HepG2 (cell line): ENCODE measurements at regions not wholly inside any gene's neighbourhood (a gene's known extent, or its start where the extent isn't known, plus 50 kb on each side); places are given as distances from the start of the nearest gene placed in this dataset.

ENCODE experiments used
- ATAC-seq: fragments of 200-7000 bp; cut with Tn5 transposase; 3 replicates; pipeline ENCODE4 v1.9.1; 2020; ENCODE audit warnings: mild to moderate bottlenecking, moderate library complexity
- BruUV-seq: library from RNA; stranded (reverse); fragments of 400-500 nt; replicated peaks from 2 replicates; lab custom pipeline; 2021; lab: Mats Ljungman, UMichigan
- CTCF ChIA-PET: fragments of 300-600 bp; formaldehyde crosslinking; extraction: SDS; loops from one replicate; lab custom pipeline; 2021; ENCODE audit warnings: low total read pairs, inconsistent platforms, low intra/inter-chr PET ratio; lab: Yijun Ruan, JAX
- POLR2A ChIA-PET: fragments of 350-600 bp; sonication (Branson Sonifier 250); formaldehyde crosslinking; loops from one replicate; lab custom pipeline; 2020; ENCODE audit warnings: antibody characterized with exemption, inconsistent platforms; lab: Yijun Ruan, JAX
- DNase-seq: peaks from one replicate; pipeline ENCODE4 v3.0.0-alpha.2; 2015; ENCODE audit warnings: low spot score
- FAIRE-seq: peaks from 3 replicates; lab custom pipeline; 2011; peaks lifted over from hg19 to GRCh38; lab: Jason Lieb, UNC
- H2AFZ ChIP-seq: one replicate; pipeline ENCODE4 v1.6.1; 2011; ENCODE audit warnings: low read length, inconsistent platforms
- H3K27ac ChIP-seq: fragments of 300-600 bp; 3 replicates; pipeline ENCODE4 v1.8.0; 2011; ENCODE audit warnings: mixed run types, mild to moderate bottlenecking, mixed read lengths, low read length, inconsistent platforms; ENCODE audit not compliant: insufficient read depth; ENCODE audit errors: extremely low read length
- H3K27me3 ChIP-seq, 2 experiments: fragments of 200-600 bp in 1 of 2; 2 replicates in 1 of 2; 3 replicates in 1 of 2; pipeline versions ENCODE4 v1.6.0 to v1.8.0; 2011; ENCODE audit warnings: low read length in 2 of 2, mild to moderate bottlenecking in 2 of 2, moderate library complexity in 2 of 2, inconsistent platforms in 1 of 2; ENCODE audit not compliant: insufficient read depth in 2 of 2, control insufficient read depth in 1 of 2
- H3K36me3 ChIP-seq, 2 experiments: fragments of 200-600 bp in 1 of 2; replicated peaks in 1 of 2; 2 replicates in 1 of 2; 3 replicates in 1 of 2; pipeline versions ENCODE4 v1.5.1 to v1.8.0; 2011; ENCODE audit warnings: low read length in 2 of 2, inconsistent platforms in 1 of 2; ENCODE audit not compliant: insufficient read depth in 2 of 2, control insufficient read depth in 1 of 2
- H3K4me1 ChIP-seq: 2 replicates; pipeline ENCODE4 v1.5.1; 2012; ENCODE audit warnings: low read length, inconsistent platforms; ENCODE audit not compliant: insufficient read depth
- H3K4me2 ChIP-seq: 2 replicates; pipeline ENCODE4 v1.6.0; 2011; ENCODE audit warnings: low read depth, low read length, inconsistent platforms
- H3K4me3 ChIP-seq, 3 experiments: fragments of 200-600 bp in 1 of 3; sonication (generic), shearing (Covaris generic) in 1 of 3; replicated peaks in 1 of 3; 2 replicates each; pipeline ENCODE4 v1.5.1; 2011 to 2016; ENCODE audit warnings: low read length in 3 of 3, inconsistent platforms in 2 of 3, low read depth in 2 of 3, mild to moderate bottlenecking in 2 of 3, control low read depth in 1 of 3, mixed read lengths in 1 of 3; ENCODE audit not compliant: insufficient read depth in 1 of 3
- H3K79me2 ChIP-seq: one replicate; pipeline ENCODE4 v1.6.1; 2011; ENCODE audit warnings: low read length, inconsistent platforms; ENCODE audit not compliant: insufficient read depth
- H3K9ac ChIP-seq: 2 replicates; pipeline ENCODE4 v1.6.0; 2011; ENCODE audit warnings: mild to moderate bottlenecking, low read depth, low read length, inconsistent platforms; ENCODE audit not compliant: insufficient read depth
- H3K9me3 ChIP-seq: 2 replicates; pipeline ENCODE4 v1.5.1; 2012; ENCODE audit warnings: mild to moderate bottlenecking, low read length
- H4K20me1 ChIP-seq: 2 replicates; pipeline ENCODE4 v1.6.0; 2011; ENCODE audit warnings: inconsistent platforms, mild to moderate bottlenecking, low read length, moderate library complexity; ENCODE audit not compliant: insufficient read depth
- EZH2 ChIP-seq: conservative IDR thresholded peaks from 2 replicates; pipeline ENCODE4 v1.6.1; 2012; ENCODE audit warnings: mild to moderate bottlenecking, low read depth, low read length, moderate library complexity
- HHEX ChIP-seq: IDR thresholded peaks from 2 replicates; pipeline ENCODE4 v1.6.1; 2016; ENCODE audit warnings: control low read depth
- KAT2B ChIP-seq: fragments of 150-350 bp; IDR thresholded peaks from 2 replicates; pipeline ENCODE4 v1.6.1; 2014; ENCODE audit warnings: low read depth, low read length, borderline replicate concordance
- NFE2 ChIP-seq: sonication (generic); formaldehyde crosslinking; IDR thresholded peaks from 2 replicates; pipeline ENCODE4 v1.4.0; 2020; ENCODE audit warnings: missing genetic modification reagents
- ZNF12 ChIP-seq: sonication (generic); formaldehyde crosslinking; IDR thresholded peaks from 2 replicates; pipeline ENCODE4 v1.5.0; 2020; ENCODE audit warnings: missing genetic modification reagents
- ZNF234 ChIP-seq: sonication (generic); formaldehyde crosslinking; conservative IDR thresholded peaks from 2 replicates; pipeline ENCODE4 v1.5.1; 2020; ENCODE audit warnings: mild to moderate bottlenecking, missing genetic modification reagents
- WGBS: methylation state at CpG from one replicate; pipeline ENCODE4 v1.1.6; 2017; ENCODE audit warnings: low lambda C conversion rate; 5-methylcytosine and 5-hydroxymethylcytosine counted together
- in situ Hi-C: cut with HindIII; loops from 2 replicates; pipeline ENCODE4 v1.10.0; 2017; ENCODE audit warnings: low pct_unique_long_range_greater_than_20kb; ENCODE audit not compliant: extremely low pct_ligation_motif_present
- intact Hi-C: fragments of 100-400 bp; cut with micrococcal nuclease; formaldehyde crosslinking; loops from one replicate; pipeline ENCODE4 v1.10.0; 2022; ENCODE audit not compliant: unreplicated experiment
- TF ChIP-seq, protein P1 (sequence below): sonication (generic); formaldehyde crosslinking; IDR thresholded peaks from 2 replicates; pipeline ENCODE4 v1.9.0; 2022; ENCODE audit warnings: low read depth, missing genetic modification reagents
- TF ChIP-seq, protein P2 (sequence below): sonication (generic); formaldehyde crosslinking; IDR thresholded peaks from 2 replicates; pipeline ENCODE4 v1.4.0; 2020; ENCODE audit warnings: missing genetic modification reagents, borderline replicate concordance

DNA sequence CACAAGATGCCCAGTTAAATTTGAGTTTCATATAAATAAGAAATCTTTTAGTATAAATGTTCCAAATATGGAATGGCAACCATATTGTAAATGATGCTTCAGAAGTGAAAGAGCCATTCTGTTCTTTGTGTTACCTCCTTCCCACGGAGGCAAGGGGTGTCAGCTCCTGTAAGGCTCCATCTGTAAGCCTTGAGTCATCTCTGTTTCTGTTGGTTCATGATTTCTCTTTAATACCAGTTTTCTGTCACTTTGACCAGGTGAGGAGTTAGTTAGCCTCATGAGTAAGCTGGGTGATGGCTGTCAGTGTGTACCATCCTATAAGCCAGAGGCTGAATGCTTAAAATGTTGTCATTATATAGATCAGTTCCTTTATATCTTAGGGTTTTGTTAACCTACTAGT, 61.9 kb downstream of the TMEM30B start:
- H3K79me2 ChIP-seq = no peaks in the 10 kb centered on the region
- no peak for TF ChIP-seq ZNF12
- no peak for TF ChIP-seq NFE2 (CRISPR knock-in tag)
- no peaks in the 10 kb centered on the region for H4K20me1 ChIP-seq
- in situ Hi-C loops = no loop called here
- CTCF ChIA-PET = no interaction called here
- peaks cover 0 to 40% of the 10 kb centered on the region in 2 experiments; a peak in 2 of 5 replicates for H3K27me3 ChIP-seq
- no peaks in the 10 kb centered on the region for H3K9me3 ChIP-seq
- no peak overlapping the region for H3K9ac ChIP-seq
- no peak overlapping the region for H3K27ac ChIP-seq
- POLR2A ChIA-PET = no interaction called here
- no peak overlapping the region for H3K4me3 ChIP-seq
- no peak for DNase-seq
- no TSS peak for BruUV-seq
- H3K4me1 ChIP-seq = no peaks in the 10 kb centered on the region
- WGBS = 0% methylated on average over 1 of the region's 1 CpG
- H2AFZ ChIP-seq = no peak overlapping the region
- no peak overlapping the region for H3K4me2 ChIP-seq
- intact Hi-C loops = no loop called here
- H3K36me3 ChIP-seq = no peaks in the 10 kb centered on the region
- FAIRE-seq = no peak
- ATAC-seq = no peak

DNA sequence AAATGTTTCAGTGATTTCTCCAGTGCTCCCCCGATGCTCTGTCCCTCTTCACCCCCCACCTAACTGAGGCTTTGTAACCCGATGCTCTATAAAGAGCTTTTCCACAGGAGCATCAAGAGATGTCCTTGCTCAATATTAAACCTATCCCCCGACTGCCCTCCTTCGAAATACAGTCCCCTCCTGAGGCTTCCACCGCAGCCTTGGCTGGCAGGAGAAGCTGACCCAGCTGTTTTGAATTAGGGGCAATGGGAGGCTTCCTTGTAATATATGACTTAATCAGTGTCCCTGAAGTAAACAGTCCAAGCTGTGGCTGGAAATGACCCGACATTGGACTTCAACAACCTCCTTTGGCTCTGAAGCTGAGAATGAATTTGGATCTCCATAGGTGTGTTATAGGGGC, 62.4 kb downstream of the TMEM30B start:
- H3K9me3 ChIP-seq = no peaks in the 10 kb centered on the region
- FAIRE-seq = no peak
- intact Hi-C loops = no loop called here
- no peak overlapping the region for H3K9ac ChIP-seq
- no TSS peak for BruUV-seq
- no peaks in the 10 kb centered on the region for H3K79me2 ChIP-seq
- no peaks in the 10 kb centered on the region for H4K20me1 ChIP-seq
- DNase-seq = no peak
- ATAC-seq = no peak
- TF ChIP-seq ZNF234 (CRISPR knock-in tag) (no peak), KAT2B (no peak), EZH2 (peak; percentile 91), HHEX (no peak)
- TF ChIP-seq, protein P1, sequence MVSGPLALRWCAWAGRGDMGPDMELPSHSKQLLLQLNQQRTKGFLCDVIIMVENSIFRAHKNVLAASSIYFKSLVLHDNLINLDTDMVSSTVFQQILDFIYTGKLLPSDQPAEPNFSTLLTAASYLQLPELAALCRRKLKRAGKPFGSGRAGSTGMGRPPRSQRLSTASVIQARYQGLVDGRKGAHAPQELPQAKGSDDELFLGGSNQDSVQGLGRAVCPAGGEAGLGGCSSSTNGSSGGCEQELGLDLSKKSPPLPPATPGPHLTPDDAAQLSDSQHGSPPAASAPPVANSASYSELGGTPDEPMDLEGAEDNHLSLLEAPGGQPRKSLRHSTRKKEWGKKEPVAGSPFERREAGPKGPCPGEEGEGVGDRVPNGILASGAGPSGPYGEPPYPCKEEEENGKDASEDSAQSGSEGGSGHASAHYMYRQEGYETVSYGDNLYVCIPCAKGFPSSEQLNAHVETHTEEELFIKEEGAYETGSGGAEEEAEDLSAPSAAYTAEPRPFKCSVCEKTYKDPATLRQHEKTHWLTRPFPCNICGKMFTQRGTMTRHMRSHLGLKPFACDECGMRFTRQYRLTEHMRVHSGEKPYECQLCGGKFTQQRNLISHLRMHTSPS (CRISPR knock-in tag) = no peak
- TF ChIP-seq, protein P2, sequence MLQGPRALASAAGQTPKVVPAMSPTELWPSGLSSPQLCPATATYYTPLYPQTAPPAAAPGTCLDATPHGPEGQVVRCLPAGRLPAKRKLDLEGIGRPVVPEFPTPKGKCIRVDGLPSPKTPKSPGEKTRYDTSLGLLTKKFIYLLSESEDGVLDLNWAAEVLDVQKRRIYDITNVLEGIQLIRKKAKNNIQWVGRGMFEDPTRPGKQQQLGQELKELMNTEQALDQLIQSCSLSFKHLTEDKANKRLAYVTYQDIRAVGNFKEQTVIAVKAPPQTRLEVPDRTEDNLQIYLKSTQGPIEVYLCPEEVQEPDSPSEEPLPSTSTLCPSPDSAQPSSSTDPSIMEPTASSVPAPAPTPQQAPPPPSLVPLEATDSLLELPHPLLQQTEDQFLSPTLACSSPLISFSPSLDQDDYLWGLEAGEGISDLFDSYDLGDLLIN (CRISPR knock-in tag) = no peak
- no peak overlapping the region for H3K4me2 ChIP-seq
- WGBS = 29% methylated on average over 6 of the region's 6 CpGs
- H3K4me1 ChIP-seq = no peaks in the 10 kb centered on the region
- H3K27me3 ChIP-seq = peaks cover 0 to 40% of the 10 kb centered on the region in 2 experiments; a peak in 2 of 5 replicates
- H3K36me3 ChIP-seq = no peaks in the 10 kb centered on the region
- POLR2A ChIA-PET = no interaction called here
- CTCF ChIA-PET = no interaction called here
- H3K4me3 ChIP-seq = no peak overlapping the region
- no peak overlapping the region for H2AFZ ChIP-seq
- H3K27ac ChIP-seq = no peak overlapping the region
- in situ Hi-C loops = no loop called here
